ENCODE measurements at regions not wholly inside any gene's neighbourhood (a gene's known extent, or its start where the extent isn't known, plus 50 kb on each side); places are given as distances from the start of the nearest gene placed in this dataset.

DNA sequence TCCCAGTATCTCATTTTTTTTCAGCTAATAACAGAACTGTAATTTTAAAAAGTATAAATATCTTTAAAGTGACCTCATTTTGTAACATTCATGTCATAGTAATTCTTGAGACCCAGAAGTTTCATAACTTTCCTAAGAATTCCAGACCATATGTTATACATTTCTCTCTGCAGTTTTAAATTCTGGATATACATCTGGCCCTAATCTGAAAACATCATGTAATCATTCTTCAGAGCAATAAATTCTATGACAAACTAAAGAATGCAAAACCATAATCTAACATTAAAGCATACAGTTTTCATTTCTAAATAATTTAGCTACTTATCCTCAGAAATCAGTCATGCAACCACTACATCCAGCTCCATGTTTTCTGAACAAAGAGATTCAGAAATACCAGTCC is 198.3 kb upstream of the SLC35G4 start:
- TF ChIP-seq, protein P1, sequence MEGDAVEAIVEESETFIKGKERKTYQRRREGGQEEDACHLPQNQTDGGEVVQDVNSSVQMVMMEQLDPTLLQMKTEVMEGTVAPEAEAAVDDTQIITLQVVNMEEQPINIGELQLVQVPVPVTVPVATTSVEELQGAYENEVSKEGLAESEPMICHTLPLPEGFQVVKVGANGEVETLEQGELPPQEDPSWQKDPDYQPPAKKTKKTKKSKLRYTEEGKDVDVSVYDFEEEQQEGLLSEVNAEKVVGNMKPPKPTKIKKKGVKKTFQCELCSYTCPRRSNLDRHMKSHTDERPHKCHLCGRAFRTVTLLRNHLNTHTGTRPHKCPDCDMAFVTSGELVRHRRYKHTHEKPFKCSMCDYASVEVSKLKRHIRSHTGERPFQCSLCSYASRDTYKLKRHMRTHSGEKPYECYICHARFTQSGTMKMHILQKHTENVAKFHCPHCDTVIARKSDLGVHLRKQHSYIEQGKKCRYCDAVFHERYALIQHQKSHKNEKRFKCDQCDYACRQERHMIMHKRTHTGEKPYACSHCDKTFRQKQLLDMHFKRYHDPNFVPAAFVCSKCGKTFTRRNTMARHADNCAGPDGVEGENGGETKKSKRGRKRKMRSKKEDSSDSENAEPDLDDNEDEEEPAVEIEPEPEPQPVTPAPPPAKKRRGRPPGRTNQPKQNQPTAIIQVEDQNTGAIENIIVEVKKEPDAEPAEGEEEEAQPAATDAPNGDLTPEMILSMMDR (IDR thresholded peaks at IDR 0.05; ENCODE audit: poor library complexity), result no peak
- TF ChIP-seq EZH2 (IDR thresholded peaks at IDR 0.05; ENCODE audit: borderline replicate concordance), result no peak

All from hepatocyte (in vitro differentiated cells).